Muscle of back (tissue), 3 donors: ENCODE measurements at regions not wholly inside any gene's neighbourhood (a gene's known extent, or its start where the extent isn't known, plus 50 kb on each side); places are given as distances from the start of the nearest gene placed in this dataset.

Experiments used
- DNase-seq, 3 donors: peaks; one replicate each; pipeline versions ENCODE4 v3.0.0 to v3.0.0-alpha.2; 2013

DNA sequence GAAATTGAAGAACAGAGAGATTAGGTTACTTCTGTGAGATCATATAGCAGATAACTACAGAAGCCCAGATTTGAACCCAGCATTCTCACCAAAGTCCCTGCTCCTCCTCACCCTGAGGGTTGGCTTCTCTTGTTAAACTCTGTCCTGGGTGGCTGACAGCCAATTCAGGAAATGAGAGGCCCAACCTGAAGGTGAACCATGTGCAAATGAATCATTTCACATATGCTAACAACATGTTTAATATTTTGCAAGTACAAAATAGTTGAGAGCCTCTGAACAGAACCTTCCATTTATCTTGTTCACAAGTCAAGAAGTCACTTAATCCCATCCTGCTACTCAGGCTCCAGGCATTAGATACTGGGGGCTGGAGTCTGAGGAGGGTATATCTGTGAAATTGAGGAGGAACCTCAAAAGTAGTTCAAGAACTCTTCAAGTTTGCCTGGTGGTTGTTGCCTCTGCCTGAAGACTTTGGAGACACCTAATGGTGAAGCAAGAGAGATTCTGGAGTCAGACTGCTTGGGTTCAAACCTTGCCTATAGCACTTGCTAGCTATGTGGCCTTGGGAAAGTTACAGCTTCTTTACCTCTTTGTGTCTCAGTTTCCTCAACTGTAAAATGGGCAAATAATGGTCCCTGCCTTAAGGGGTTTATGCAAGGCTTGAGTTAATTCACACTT, 564.0 kb downstream of the PSAT1 start:
- peak in 1 of 3 donors; percentile 68 for DNase-seq

DNA sequence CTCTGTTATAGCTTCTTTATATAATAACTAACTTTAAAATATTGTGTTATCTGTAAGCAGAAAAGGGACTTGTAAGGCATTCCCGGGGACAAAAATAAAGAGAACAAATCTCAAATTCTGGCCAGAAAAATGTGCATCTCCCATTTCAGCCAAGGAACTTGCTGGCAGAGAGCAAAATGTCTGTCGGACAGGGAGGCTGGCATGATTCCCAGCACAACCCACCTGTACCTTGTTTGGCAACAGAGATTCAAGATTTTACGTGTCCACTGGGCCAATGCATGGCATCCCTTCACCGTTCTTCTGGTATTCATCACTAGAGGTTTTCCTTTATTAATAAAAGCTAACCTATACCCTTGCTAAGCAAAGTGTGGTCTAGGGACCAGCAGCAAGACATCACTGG, 566.6 kb downstream of the PSAT1 start:
- DNase-seq, result no peak

DNA sequence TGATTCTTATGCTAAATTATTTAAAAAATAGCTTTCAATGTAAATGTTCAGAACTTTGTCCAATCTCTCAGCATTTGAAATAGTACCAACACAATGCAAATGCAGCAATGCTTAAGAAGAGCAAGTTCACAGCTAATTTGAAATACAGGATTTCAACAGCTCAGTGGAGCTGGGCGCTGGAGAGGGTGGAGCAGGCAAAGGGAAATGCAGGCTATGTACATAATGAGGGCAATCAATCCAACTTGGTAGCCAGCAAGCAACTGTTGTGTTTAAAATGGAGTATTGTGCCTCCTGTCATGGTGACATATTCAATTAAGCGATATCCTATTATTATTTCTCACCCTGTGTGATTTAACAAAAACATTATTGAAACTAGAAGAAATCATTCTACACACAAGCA, 568.8 kb downstream of the PSAT1 start:
- DNase-seq, result no peak

DNA sequence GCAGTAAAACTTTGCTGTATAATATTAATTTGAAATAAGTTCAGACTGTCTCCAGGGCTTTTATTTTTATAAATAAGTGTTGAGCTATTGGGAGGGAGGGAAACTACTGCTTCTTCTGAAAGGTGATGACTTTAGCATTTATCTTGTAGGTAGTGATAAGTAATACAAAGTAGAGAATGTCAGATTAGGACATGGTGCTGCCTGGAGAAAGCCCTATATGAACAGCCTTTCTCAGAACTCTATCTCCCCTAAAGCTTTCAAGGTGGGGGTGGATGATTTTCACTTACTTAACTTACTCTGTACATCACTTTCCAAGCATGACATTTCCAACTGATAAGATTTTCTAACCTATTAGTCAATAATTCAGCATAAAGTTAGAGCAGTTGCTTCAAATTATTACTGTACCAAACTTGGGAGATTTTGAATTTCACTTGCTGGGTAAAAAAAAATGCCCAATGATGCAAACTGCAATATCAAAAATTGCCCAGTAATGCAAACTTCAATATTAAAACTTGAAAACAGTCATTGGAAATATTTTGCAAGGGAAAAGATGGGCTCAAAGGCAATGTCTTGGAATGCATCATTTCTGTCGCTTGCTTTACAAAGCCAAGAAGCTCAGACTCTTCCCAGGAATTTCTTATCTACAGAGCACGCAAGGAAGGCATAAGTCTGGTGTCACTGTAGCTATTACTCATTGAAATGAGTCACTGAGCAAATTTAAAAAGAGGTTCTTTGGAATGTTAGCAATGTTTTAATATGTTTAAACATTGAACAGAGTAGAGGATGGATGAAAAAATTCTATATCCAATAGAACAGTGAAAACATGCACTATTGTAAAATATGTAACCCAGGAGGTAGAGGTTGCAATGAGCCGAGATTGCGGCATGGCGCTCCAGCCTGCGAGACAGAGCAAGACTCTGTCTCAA, 569.5 kb downstream of the PSAT1 start:
- DNase-seq, result peak in 1 of 3 donors; percentile 91

DNA sequence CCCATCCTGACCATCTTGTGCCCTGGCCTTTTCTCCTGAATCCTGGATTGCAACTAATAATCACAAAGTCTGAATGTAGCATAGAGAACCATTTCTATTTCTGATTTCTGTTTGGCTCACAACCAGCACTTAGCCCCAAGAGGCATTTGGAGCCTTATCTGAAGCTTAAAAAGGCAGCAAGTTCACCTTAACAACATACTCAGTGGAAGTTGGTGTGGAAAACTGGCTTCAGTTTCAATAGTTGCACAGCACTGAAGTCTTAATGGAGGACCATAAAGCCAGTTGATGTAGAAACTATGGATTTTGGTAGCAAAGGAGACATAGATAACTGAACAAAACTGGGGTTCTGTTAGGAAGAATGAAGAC, 574.1 kb downstream of the PSAT1 start:
- DNase-seq, result no peak

DNA sequence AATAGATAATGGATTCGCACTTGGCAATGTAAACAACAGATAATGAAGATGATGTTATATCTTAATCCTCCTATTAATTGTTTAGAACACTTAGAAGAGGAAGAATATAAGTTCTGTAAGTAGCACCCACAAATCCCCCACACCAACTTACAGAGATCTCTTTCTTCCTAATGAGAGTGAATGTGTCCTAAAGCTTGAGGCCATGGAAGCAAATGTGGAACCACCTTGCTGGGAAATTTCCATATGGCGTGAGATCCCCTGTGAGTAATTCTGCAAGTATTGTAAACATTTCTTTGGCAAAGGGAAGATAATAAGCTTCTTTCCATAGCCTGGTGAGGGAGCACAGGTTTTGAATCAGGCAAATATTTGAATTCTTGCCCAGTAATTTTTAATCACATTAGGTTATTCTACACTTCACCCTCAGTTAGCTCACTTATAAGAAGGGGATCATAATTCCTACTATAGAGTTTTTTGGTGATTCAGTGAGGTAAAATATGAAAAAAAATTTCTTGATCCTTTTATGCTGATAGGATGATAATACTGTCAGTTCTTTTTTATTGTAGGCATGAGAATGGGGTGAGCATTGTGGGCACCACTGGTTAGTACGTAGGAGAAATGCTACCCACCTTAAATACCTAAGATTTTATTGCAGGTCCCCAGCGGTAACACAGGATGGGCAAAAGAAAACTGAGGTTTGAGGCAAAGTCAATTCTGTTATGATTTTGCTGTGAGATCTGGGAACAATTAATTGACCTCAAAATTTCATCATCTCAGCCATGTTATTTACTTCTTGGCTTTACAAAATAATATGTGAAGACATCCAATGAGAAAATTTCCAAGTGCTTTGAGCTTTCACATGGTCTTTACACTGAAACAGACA, 574.8 kb downstream of the PSAT1 start:
- peak in 1 of 3 donors; percentile 88 for DNase-seq

DNA sequence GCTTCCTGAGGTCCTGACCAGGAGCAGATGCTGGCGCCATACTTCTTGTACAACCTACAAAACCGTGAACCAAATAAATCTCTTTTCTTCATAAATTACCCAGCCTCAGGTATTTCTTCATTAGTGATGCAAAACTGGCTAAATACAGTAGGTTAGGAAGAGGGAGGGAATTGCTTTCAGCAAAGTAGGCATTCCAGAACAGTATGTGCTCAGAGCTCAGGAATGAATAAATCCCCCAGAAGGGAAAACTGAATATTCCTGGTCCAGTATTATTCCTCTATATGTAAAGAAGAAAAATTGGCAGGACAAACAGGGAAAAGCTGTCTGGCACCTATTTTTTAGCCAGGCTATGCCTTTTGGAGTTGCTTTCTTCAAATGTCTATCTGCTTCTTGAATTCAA, 577.1 kb downstream of the PSAT1 start:
- no peak for DNase-seq

DNA sequence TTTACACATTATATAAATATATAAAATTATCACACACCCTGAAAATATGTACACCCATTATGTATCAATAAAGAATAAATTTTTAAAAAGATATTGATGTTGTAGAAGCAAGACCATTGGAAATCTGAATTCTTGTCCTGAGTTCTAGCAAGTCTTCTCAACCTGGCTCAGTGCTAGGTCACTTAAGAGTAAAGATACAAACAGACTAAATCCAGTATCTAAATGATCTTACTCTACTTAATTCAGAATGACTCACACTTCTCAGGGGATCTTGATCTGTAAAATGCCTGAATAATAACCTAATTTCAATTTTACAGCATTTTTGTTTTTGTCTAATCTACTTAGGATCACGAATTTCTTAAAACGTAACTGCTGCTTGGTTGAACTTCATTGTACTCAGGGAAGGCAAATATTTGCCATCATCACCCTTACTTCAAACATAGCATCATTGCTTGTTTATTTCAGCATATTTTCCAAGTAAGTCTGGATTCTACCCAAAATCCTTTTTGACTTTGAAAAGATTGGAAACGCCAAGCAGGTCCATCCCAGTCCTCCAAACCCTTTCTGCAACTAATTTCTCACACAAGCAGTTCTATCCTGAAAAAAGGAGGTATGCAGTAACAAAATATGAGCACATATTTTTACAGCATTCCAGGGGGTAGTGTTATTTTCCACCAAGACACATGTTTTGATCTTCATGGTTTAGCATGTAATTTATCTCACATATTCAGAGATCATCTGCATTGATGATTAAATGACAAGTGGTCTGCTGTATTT, 582.6 kb downstream of the PSAT1 start:
- DNase-seq, result no peak

DNA sequence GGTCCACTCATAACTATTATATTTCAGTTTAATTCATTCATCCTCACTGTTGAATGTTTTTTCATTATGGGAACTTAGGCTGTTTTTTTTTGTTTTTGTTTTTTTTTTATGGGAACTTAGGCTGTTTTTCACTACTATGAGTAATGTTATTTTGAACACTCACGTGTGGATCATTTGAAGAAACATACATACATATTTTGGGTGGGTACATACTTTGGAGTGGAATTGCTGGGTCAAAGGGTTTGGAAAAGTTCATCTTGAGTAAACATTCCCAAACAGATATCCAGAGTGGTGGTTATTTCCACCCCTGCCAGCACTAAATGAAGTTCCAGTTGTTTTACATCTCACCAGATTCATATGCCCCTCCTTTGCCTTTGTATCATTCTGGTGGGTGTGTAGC, 584.4 kb downstream of the PSAT1 start:
- DNase-seq, result no peak

DNA sequence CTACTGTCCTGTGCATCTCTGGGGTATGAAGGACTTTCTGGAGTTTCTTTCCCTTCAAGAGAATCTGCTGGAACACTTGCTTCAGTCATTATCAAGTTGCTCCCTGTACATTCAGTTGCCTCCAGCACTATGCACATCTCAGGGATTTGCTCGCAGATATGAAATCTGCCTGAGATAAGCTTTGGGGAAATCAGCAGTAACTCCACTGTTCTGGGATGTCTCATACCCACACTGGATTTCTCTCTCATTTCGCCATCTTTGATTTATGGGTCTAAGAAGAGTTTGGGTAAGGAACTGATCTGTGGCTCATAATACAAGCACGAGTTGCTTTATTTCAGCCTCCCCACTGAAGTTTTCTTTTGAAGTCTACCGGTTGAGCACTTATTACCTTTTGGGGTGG, 585.6 kb downstream of the PSAT1 start:
- DNase-seq, result no peak

DNA sequence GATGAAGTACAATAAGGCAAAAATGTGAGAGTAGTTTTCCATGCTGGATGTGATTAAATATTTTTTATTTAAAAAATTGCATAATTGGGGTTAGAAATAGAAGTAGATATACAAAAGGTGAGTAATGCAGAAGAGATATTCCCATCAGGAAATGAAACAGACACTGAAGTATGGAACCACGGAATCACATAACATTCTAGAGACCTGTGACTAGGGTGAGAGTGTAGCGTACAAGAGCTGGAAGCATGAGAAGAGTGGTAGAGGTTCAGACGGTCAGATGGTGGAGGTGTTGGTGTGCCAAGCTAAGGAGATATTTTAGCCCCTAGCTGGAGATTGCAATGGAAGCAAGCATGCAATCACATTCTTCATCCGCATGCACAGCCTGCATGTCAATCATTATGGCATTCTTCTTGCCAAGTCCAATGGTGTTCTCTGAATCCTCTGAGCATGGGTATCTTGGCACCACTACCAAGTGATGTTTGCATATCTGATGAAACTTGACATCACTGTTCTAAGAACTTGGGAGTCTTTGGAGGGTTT, 587.8 kb downstream of the PSAT1 start:
- DNase-seq, result no peak

DNA sequence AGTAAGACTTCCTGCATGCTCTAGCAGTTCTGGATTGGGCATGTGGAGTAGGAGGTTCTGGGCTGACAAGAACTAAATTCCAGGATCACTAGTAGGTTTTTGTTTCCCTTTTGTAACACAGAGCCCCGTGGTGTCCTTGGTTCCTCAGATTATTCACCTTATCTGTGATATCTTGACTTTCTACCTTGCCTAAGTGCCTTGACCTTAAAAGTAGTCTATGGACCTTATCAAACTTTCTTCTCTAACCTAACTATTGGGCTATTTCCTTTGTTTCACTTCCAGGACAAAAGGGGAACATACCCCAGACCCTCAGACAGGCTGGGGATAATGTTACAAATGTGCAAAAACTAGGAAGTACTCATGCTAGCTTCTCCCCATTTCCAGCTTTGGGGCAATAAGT, 595.3 kb downstream of the PSAT1 start:
- no peak for DNase-seq

DNA sequence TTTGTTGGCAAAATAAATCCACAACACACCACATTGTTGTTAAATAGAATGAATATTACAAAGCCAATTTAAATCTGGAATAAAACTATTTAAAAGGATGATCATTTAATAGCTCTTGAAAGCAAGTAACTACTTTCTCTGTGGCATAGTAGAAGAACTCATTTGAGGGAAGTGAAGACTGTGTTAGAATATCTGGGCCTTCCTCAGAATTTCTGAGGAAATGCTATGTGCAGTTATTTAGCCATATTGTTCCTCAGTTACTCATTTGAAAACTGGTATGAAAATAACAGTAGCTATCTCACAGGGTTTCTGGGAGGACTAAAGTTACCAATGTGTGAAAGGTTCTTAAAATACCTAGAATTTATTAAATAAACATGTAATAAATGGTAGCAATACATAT, 595.8 kb downstream of the PSAT1 start:
- DNase-seq, result no peak

DNA sequence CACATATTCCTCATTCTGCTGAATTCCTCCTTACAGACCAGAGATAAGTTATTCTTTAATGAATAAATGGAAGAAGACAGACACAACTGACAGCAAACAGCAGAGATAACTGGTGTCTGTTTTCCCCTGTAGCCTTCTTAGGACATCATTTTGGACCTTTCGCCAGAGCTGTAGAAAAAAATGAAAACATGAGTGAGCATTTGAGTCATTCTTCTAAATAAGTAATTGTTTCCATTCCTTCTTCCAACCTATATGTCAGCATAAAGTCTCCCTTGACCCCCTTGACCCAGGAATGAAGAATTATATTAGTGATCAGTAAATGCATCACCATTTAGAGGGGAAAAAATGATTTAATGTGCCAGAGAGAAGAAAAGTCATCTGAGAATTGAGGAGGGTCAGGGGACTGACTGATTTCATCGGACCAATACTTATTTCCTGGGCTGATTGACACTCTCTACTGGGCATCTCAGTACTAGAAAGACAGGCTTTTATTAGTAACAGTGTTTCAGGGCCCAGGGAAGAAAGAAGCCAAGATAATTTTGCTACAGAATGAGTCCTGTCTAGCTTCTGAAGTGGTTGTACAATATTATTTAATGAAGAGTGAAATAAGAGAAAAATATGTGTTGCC, 597.0 kb downstream of the PSAT1 start:
- peak in 2 of 3 donors; percentile 4 to 20 for DNase-seq

DNA sequence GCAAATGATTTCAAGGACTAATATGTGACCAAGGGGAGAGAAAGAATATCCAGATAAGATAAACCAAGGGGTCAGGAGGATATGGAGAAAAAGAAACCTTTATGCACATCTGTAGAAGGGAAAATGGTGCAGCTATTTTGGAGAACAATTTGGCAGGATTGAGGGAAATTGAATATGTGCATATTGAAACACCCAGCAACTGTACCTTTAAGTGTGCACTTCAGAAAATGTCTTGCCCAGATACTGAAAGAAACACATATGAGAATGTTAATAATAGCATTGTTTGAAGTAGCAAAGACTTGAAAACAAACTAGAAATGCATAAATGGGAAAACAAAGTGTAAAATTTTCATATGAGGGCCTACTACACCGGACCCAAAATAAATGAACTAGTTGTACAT, 599.6 kb downstream of the PSAT1 start:
- DNase-seq, result no peak

DNA sequence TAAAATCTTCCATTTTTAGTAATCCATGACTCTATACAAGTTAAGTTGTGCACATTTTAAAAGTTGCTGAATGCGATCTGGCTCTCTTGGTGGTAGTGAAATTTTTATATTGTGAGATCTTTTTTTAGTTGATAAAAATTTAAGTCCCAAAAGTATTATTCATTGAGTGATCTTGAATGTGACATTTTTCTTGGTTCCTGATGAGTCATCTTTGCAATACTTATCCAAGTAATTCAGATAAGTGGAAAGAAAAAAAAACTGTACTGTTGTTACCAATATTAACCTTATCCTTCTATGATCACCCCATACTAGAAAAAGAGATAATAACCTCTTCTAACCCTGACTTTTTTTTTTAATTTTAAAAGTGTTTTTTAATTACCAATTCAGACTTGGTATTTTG, 601.3 kb downstream of the PSAT1 start:
- DNase-seq, result no peak

DNA sequence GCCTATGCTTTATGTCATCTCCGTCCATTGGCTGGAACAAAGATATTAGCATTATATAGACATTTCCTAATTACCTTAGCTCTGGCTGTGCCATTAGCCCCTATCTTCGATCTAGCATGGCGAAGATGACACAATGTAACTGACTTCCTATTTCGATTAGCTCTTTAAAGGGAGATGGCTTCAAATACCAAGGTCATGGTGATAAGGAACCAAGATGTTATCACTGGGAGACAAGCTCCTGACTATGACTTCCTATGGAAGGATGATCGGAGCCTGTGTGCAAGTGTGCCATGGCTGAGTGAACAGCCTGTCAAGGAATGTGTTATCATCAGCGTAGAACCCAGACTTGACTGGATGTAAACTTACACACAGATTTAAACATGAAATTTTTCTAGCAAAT, 602.1 kb downstream of the PSAT1 start:
- DNase-seq, result no peak

DNA sequence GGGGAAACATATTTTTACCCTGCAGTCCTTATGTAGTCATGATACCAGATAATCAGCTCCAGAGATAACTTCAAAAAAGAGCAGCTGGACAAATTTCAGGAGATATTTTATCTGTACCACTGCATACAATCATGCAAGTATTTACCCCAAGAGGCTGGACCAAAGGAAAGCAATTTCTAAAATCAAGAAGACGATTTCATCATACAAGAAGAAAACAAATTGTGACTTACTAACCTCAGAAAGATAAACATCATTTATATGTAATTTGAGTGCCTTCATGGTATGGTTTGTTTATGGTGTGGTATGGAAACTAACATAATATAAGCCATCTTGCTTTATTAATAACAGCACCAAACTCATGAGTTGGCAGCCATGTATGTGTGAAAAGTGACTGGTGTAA, 603.6 kb downstream of the PSAT1 start:
- no peak for DNase-seq

DNA sequence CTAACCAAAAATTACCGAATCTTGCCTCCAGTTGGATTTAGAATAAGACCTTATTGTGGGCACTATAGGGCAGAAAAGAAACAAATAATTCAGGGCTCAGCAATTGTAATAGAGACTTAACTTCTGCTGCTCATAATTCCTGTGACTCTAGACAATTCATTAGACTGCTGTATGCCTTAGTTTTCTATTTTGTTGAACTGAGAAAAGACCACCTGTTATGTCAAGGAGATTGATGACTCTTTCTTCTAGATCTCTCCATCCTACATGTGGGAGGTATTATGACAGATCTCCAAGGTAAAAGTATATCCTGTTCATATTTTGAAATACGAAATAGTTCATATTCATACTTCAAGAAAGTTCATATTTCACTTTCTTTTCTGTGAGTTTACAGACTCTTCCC, 605.1 kb downstream of the PSAT1 start:
- no peak for DNase-seq

DNA sequence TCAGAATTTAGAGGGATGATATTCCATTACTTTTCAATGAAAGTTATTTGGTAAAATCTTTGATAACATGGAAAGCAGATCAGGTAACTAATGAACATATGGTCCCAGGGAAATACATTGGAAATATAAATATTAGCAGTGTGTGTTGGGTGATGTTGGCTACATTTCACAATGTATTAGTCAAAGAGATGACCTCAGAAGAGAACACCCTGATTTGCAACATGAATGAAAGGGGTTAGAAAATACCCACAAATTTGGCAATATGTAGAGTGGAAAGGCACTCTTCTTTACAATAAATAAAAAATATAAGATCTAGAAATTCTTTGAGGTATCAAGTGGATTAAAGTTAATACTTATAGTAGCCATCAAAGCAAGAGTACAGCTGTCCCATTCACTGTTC, 606.7 kb downstream of the PSAT1 start:
- DNase-seq, result no peak

DNA sequence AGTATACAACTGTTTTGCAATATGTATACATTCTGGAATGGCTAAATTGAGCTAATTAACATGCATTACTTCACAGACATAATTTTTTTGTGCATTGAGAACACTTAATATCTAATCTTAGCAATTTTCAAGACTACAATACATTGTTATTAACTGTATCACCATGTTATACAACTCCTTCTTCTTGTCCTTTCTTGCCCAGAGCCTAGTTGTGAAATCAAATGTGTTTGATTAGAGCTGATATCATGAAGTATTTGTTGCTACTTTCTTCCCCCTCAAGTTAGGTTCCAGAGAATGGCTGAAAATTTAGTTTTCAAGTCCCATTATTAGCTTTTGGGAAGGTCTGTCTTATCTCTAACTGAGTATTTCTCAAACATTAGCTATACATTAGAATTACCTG, 607.8 kb downstream of the PSAT1 start:
- no peak for DNase-seq
